HFFc6 (cell line): ENCODE measurements at regions not wholly inside any gene's neighbourhood (a gene's known extent, or its start where the extent isn't known, plus 50 kb on each side); places are given as distances from the start of the nearest gene placed in this dataset.
"Not testable (repeated sequence)": the region's sequence is repeated elsewhere in the genome, so short reads cannot be mapped to it uniquely, and the experiment has no call there.

Experiments used
- DNase-seq: peaks from one replicate; pipeline ENCODE4 v3.0.0-alpha.2; 2018
- H3K27ac Mint-ChIP-seq: 2 replicates; pipeline ENCODE4 v1.8.0; 2020; ENCODE audit warnings: mild to moderate bottlenecking, mixed read lengths
- H3K27me3 Mint-ChIP-seq: 2 replicates; pipeline ENCODE4 v1.8.0; 2021; ENCODE audit warnings: mild to moderate bottlenecking, moderate library complexity, mixed read lengths; ENCODE audit not compliant: insufficient read depth
- H3K36me3 Mint-ChIP-seq: 2 replicates; pipeline ENCODE4 v1.8.0; 2021; ENCODE audit warnings: low read depth, mixed read lengths
- H3K4me1 Mint-ChIP-seq: 2 replicates; pipeline ENCODE4 v1.8.0; 2020; ENCODE audit warnings: low read depth, mixed read lengths
- H3K4me3 Mint-ChIP-seq: 2 replicates; pipeline ENCODE4 v1.8.0; 2020; ENCODE audit warnings: mild to moderate bottlenecking, moderate library complexity, mixed read lengths
- H3K9me3 Mint-ChIP-seq: 2 replicates; pipeline ENCODE4 v1.8.0; 2020; ENCODE audit warnings: mild to moderate bottlenecking, mixed read lengths
- CTCF ChIP-seq: fragments of 200-600 bp; sonication (generic); IDR thresholded peaks from 2 replicates; pipeline ENCODE4 v1.5.0; 2021; ENCODE audit warnings: antibody characterized with exemption, mild to moderate bottlenecking

GRCh38 chr9:86483496-86483895 is 129.3 kb upstream of the TUT7 start:
- Mint-ChIP-seq H3K27ac (no peak overlapping the region), H3K36me3 (no peaks in the 10 kb centered on the region), H3K4me3 (no peak overlapping the region), H3K27me3 (peaks cover 10% of the 10 kb centered on the region), H3K9me3 (no peaks in the 10 kb centered on the region), H3K4me1 (no peaks in the 10 kb centered on the region)
- TF ChIP-seq CTCF = no peak
- no peak for DNase-seq

- Mint-ChIP-seq H3K4me3 (no peak overlapping the region), H3K27me3 (peaks cover 12% of the 10 kb centered on the region), H3K36me3 (no peaks in the 10 kb centered on the region), H3K9me3 (no peaks in the 10 kb centered on the region), H3K27ac (no peak overlapping the region), H3K4me1 (no peaks in the 10 kb centered on the region)
- no peak for TF ChIP-seq CTCF
- DNase-seq = no peak
These were observed 127.3 kb upstream of the TUT7 start for GRCh38 chr9:86481466-86481865.

- not testable (repeated sequence) for H3K27ac Mint-ChIP-seq, H3K4me1 Mint-ChIP-seq, H3K4me3 Mint-ChIP-seq, H3K36me3 Mint-ChIP-seq, DNase-seq, H3K9me3 Mint-ChIP-seq
- H3K27me3 Mint-ChIP-seq = peaks cover 11% of the 10 kb centered on the region
These were observed 121.0 kb upstream of the TUT7 start for GRCh38 chr9:86475255-86475654.

DNA sequence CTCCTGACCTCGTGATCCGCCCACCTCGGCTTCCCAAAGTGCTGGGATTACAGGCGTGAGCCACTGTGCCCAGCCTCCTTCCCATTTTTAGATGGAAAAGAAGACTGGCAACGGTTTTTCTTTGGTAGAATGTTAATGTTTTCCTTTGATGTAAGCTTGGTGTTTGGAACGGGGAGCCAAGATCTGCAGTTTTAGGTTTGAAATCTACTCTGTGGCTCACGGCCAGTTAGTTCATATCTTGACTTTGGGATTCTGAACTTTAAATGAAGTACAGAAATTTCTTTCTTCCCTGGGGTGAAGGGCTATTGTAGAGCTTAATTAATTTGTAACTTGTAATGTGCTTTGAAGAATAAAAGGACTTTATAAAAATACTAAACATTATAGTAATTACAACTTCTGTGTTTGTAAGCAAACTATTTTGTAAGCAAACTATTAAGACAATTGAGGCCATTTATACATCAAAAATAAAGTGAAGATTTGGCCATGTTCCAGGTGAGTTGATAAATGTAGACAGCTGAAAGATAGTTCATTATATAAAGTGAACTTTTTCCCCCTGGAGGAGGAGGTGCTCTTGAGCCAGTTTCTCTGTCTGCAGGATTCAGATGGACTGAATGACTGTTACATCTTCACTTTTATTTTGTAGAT is 117.1 kb upstream of the TUT7 start:
- TF ChIP-seq CTCF = no peak
- Mint-ChIP-seq H3K4me3 (no peak overlapping the region), H3K36me3 (no peaks in the 10 kb centered on the region), H3K4me1 (no peaks in the 10 kb centered on the region), H3K9me3 (no peaks in the 10 kb centered on the region), H3K27ac (no peak overlapping the region), H3K27me3 (peaks cover 2% of the 10 kb centered on the region; the same call in 1 of the 2 replicates)
- DNase-seq = no peak

DNA sequence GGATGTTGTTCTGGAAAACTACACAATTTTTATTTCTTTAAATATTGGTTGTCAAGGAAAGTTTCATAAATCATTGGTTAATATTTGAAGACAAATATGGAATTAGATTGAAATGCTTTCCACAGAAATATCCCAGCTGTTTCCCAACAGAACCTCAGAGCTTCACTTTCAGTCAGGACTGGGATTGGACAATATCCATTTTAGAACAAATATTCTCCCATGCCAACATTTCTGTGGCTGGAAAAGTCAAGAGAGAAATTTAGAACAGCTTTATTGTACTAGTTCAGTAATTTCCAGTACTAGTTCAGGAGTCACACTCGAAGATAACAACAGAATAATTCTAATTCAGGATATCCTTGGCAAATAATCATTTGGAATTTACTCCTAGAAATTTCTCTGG is 116.1 kb upstream of the TUT7 start:
- Mint-ChIP-seq H3K9me3 (no peaks in the 10 kb centered on the region), H3K4me1 (no peaks in the 10 kb centered on the region), H3K27ac (no peak overlapping the region), H3K36me3 (no peaks in the 10 kb centered on the region), H3K27me3 (peaks cover 2% of the 10 kb centered on the region; the same call in 1 of the 2 replicates), H3K4me3 (no peak overlapping the region)
- DNase-seq = no peak
- no peak for TF ChIP-seq CTCF

GRCh38 chr9:86469476-86470250 is 115.5 kb upstream of the TUT7 start:
- no peak overlapping the region for H3K4me3 Mint-ChIP-seq
- no peak for DNase-seq
- H3K36me3 Mint-ChIP-seq = no peaks in the 10 kb centered on the region
- peaks cover 2% of the 10 kb centered on the region; the same call in 1 of the 2 replicates for H3K27me3 Mint-ChIP-seq
- H3K27ac Mint-ChIP-seq = no peak overlapping the region
- no peak for TF ChIP-seq CTCF
- H3K4me1 Mint-ChIP-seq = no peaks in the 10 kb centered on the region
- no peaks in the 10 kb centered on the region for H3K9me3 Mint-ChIP-seq
